ENCODE measurements at regions not wholly inside any gene's neighbourhood (a gene's known extent, or its start where the extent isn't known, plus 50 kb on each side); places are given as distances from the start of the nearest gene placed in this dataset.

DNA sequence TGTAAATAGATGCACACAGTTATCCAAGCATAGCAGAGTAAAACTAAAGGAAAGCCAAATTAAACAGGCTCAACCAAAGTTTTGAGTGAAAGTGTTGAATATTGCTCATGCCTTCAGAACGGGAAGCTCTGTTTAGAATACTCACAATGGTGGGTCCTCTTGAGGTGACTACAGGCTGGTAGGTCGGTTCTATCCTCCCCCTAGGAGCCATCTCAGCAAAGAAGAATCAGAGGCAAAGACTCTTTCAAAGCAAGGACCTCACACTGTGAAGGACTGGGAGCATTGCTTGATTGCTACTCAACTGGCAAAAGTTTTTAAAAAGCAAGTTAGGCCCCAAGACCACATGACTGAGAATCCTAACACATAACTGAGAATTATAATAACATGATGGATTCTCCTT is 88.4 kb upstream of the JAG1 start:
- Histone ChIP-seq H3K4me3 (ENCODE audit: low read length, poor library complexity, severe bottlenecking) (no peak overlapping the region), H3K36me3 (ENCODE audit: insufficient read depth, low read length) (no peaks in the 10 kb centered on the region), H3K9ac (ENCODE audit: low read depth, low read length, poor library complexity, severe bottlenecking) (no peak overlapping the region), H3K79me2 (ENCODE audit: insufficient read depth, low read length) (no peaks in the 10 kb centered on the region), H3K4me1 (ENCODE audit: insufficient read depth, low read length, poor library complexity, severe bottlenecking) (no peaks in the 10 kb centered on the region), H3K27me3 (ENCODE audit: insufficient read depth, low read length, poor library complexity, severe bottlenecking) (no peaks in the 10 kb centered on the region), H3K9me2 (replicated peaks; ENCODE audit: low read depth, low read length) (no peaks in the 10 kb centered on the region), H3F3A (ENCODE audit: low read depth) (no peaks in the 10 kb centered on the region), H2AFZ (ENCODE audit: low read length) (no peak overlapping the region), H3K4me2 (ENCODE audit: low read depth, low read length, poor library complexity, severe bottlenecking) (no peak overlapping the region), H4K20me1 (ENCODE audit: insufficient read depth, low read length, poor library complexity, severe bottlenecking) (no peaks in the 10 kb centered on the region), H3K9me3 (ENCODE audit: insufficient read depth, low read depth, low read length) (0 out of 2 replicates have a peak, but pooled peaks cover 4% of the 10 kb centered on the region)
- TF ChIP-seq EZH2phosphoT487 (IDR thresholded peaks at IDR 0.05; ENCODE audit: borderline replicate concordance) = no peak
- TF ChIP-seq, protein P1, sequence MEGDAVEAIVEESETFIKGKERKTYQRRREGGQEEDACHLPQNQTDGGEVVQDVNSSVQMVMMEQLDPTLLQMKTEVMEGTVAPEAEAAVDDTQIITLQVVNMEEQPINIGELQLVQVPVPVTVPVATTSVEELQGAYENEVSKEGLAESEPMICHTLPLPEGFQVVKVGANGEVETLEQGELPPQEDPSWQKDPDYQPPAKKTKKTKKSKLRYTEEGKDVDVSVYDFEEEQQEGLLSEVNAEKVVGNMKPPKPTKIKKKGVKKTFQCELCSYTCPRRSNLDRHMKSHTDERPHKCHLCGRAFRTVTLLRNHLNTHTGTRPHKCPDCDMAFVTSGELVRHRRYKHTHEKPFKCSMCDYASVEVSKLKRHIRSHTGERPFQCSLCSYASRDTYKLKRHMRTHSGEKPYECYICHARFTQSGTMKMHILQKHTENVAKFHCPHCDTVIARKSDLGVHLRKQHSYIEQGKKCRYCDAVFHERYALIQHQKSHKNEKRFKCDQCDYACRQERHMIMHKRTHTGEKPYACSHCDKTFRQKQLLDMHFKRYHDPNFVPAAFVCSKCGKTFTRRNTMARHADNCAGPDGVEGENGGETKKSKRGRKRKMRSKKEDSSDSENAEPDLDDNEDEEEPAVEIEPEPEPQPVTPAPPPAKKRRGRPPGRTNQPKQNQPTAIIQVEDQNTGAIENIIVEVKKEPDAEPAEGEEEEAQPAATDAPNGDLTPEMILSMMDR (conservative IDR thresholded peaks at IDR 0.05; ENCODE audit: low read length) = no peak

DNA sequence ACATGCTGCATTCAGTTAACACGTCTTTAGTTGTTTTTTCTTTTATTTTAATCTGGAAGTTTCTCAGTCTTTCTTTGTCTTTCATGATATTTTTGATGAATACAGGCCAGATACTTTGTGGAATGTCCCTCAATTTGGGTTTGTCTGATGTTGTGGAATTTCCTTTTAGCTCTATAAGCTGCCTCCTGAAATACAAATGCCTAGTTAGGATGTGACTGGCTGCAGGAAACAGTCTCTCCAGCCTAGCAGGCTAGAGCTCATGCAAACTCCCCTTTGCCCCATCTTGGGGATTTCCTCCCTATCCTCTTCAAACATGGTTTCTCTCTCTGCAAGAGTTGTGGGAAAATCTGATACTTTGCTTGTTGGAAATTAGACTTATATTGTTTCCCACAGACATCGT is 89.3 kb upstream of the JAG1 start:
- Histone ChIP-seq H3K4me1 (ENCODE audit: insufficient read depth, low read length, poor library complexity, severe bottlenecking) (no peaks in the 10 kb centered on the region), H3K36me3 (ENCODE audit: insufficient read depth, low read length) (no peaks in the 10 kb centered on the region), H3K79me2 (ENCODE audit: insufficient read depth, low read length) (no peaks in the 10 kb centered on the region), H3K4me2 (ENCODE audit: low read depth, low read length, poor library complexity, severe bottlenecking) (no peak overlapping the region), H3F3A (ENCODE audit: low read depth) (no peaks in the 10 kb centered on the region), H4K20me1 (ENCODE audit: insufficient read depth, low read length, poor library complexity, severe bottlenecking) (no peaks in the 10 kb centered on the region), H2AFZ (ENCODE audit: low read length) (no peak overlapping the region), H3K9me2 (replicated peaks; ENCODE audit: low read depth, low read length) (no peaks in the 10 kb centered on the region), H3K4me3 (ENCODE audit: low read length, poor library complexity, severe bottlenecking) (no peak overlapping the region), H3K9me3 (ENCODE audit: insufficient read depth, low read depth, low read length) (0 out of 2 replicates have a peak, but pooled peaks cover 4% of the 10 kb centered on the region), H3K9ac (ENCODE audit: low read depth, low read length, poor library complexity, severe bottlenecking) (no peak overlapping the region), H3K27me3 (ENCODE audit: insufficient read depth, low read length, poor library complexity, severe bottlenecking) (no peaks in the 10 kb centered on the region)
- TF ChIP-seq EZH2phosphoT487 (IDR thresholded peaks at IDR 0.05; ENCODE audit: borderline replicate concordance) = no peak

DNA sequence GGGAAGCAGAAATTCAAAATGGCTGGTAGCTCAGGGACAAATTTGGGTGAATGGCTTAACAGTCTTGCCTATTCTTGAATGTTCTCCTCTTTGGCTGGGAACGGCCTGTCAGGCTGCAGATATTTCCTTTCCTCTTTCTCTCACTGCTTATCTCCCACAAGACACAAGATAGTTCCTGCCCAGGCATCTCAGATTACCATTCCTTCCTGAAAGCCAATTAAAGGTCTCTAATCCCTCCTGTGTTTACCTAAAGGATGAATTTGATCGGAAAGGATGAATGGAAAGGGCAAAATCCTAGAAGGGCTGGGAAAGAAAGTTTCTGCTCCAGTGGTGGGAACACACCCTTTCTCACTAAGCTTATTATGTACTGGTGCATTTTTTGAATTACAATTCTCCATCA is 95.9 kb upstream of the JAG1 start:
- Histone ChIP-seq H3K4me2 (ENCODE audit: low read depth, low read length, poor library complexity, severe bottlenecking) (no peak overlapping the region), H3K9me3 (ENCODE audit: insufficient read depth, low read depth, low read length) (no peaks in the 10 kb centered on the region), H2AFZ (ENCODE audit: low read length) (no peak overlapping the region), H3K4me3 (ENCODE audit: low read length, poor library complexity, severe bottlenecking) (no peak overlapping the region), H3K9me2 (replicated peaks; ENCODE audit: low read depth, low read length) (no peaks in the 10 kb centered on the region), H3K79me2 (ENCODE audit: insufficient read depth, low read length) (no peaks in the 10 kb centered on the region), H3K4me1 (ENCODE audit: insufficient read depth, low read length, poor library complexity, severe bottlenecking) (no peaks in the 10 kb centered on the region), H3K9ac (ENCODE audit: low read depth, low read length, poor library complexity, severe bottlenecking) (no peak overlapping the region), H3K27me3 (ENCODE audit: insufficient read depth, low read length, poor library complexity, severe bottlenecking) (no peaks in the 10 kb centered on the region), H3K36me3 (ENCODE audit: insufficient read depth, low read length) (no peaks in the 10 kb centered on the region), H3F3A (ENCODE audit: low read depth) (no peaks in the 10 kb centered on the region), H4K20me1 (ENCODE audit: insufficient read depth, low read length, poor library complexity, severe bottlenecking) (no peaks in the 10 kb centered on the region)
- TF ChIP-seq, protein P1 (conservative IDR thresholded peaks at IDR 0.05; ENCODE audit: low read length) = no peak
- TF ChIP-seq EZH2phosphoT487 (IDR thresholded peaks at IDR 0.05; ENCODE audit: borderline replicate concordance) = no peak

DNA sequence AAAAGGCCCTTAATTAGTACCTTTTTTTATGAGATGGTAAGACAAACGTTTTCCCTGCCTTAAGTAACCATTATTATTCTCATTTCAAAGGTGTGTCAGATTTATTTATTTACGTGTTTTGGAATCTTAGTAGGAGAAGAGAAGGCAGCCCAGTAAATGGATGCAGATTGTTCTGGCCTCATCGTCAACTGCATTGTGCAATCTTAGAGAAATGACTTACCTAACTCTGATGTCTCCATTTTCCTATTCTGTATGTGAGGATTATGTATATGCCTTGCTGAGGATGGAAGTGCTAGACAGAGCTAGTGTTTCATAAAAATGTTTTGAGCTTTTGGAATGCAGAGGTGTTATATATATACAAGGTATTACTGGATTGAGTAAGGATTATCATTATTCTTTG is 97.0 kb upstream of the JAG1 start:
- no peaks in the 10 kb centered on the region for H3K4me1 ChIP-seq (ENCODE audit: insufficient read depth, low read length, poor library complexity, severe bottlenecking)
- H3K9me3 ChIP-seq (ENCODE audit: insufficient read depth, low read depth, low read length) = no peaks in the 10 kb centered on the region
- no peaks in the 10 kb centered on the region for H3K9me2 ChIP-seq (replicated peaks; ENCODE audit: low read depth, low read length)
- H3K27me3 ChIP-seq (ENCODE audit: insufficient read depth, low read length, poor library complexity, severe bottlenecking) = no peaks in the 10 kb centered on the region
- no peak overlapping the region for H2AFZ ChIP-seq (ENCODE audit: low read length)
- H3K9ac ChIP-seq (ENCODE audit: low read depth, low read length, poor library complexity, severe bottlenecking) = no peak overlapping the region
- no peaks in the 10 kb centered on the region for H3K79me2 ChIP-seq (ENCODE audit: insufficient read depth, low read length)
- no peaks in the 10 kb centered on the region for H4K20me1 ChIP-seq (ENCODE audit: insufficient read depth, low read length, poor library complexity, severe bottlenecking)
- H3K4me2 ChIP-seq (ENCODE audit: low read depth, low read length, poor library complexity, severe bottlenecking) = no peak overlapping the region
- H3K36me3 ChIP-seq (ENCODE audit: insufficient read depth, low read length) = no peaks in the 10 kb centered on the region
- no peak for TF ChIP-seq EZH2phosphoT487 (IDR thresholded peaks at IDR 0.05; ENCODE audit: borderline replicate concordance)
- TF ChIP-seq, protein P1 (conservative IDR thresholded peaks at IDR 0.05; ENCODE audit: low read length) = no peak
- H3F3A ChIP-seq (ENCODE audit: low read depth) = no peaks in the 10 kb centered on the region
- H3K4me3 ChIP-seq (ENCODE audit: low read length, poor library complexity, severe bottlenecking) = no peak overlapping the region
